OCI-LY7 (cell line): ENCODE measurements at regions not wholly inside any gene's neighbourhood (a gene's known extent, or its start where the extent isn't known, plus 50 kb on each side); places are given as distances from the start of the nearest gene placed in this dataset.

Experiments
- BruUV-seq: library from RNA; stranded (reverse); fragments of 400-500 nt; replicated peaks from 2 replicates; lab custom pipeline; 2021; lab: Mats Ljungman, UMichigan
- CTCF ChIA-PET: fragments of 300-600 bp; sonication (Branson Sonifier 250); formaldehyde crosslinking; loops from one replicate; lab custom pipeline; 2022; ENCODE audit warnings: antibody characterized with exemption; ENCODE audit not compliant: unreplicated experiment; lab: Charles Lee
- POLR2A ChIA-PET: fragments of 300-600 bp; sonication (Branson Sonifier 250); formaldehyde crosslinking; loops from one replicate; lab custom pipeline; 2022; ENCODE audit warnings: antibody characterized with exemption; lab: Charles Lee
- DNase-seq: peaks from one replicate; pipeline ENCODE4 v3.0.0-alpha.2; 2015; ENCODE audit warnings: low spot score
- H2AFZ ChIP-seq: fragments of 200-600 bp; sonication (generic), shearing (Covaris generic); 2 replicates; pipeline ENCODE4 v1.6.1; 2014; ENCODE audit warnings: mild to moderate bottlenecking, antibody characterized with exemption, low read length, moderate library complexity
- H3K27ac ChIP-seq: fragments of 200-600 bp; sonication (generic); 2 replicates; pipeline ENCODE4 v1.5.1; 2014; ENCODE audit warnings: mixed run types, low read depth, mild to moderate bottlenecking, moderate library complexity, low read length, inconsistent platforms; ENCODE audit not compliant: poor library complexity, severe bottlenecking
- H3K36me3 ChIP-seq: fragments of 200-600 bp; sonication (generic); 2 replicates; pipeline ENCODE4 v1.6.1; 2014; ENCODE audit warnings: mild to moderate bottlenecking, antibody characterized with exemption, low read length, moderate library complexity, mixed read lengths; ENCODE audit not compliant: insufficient read depth
- H3K4me1 ChIP-seq: fragments of 200-600 bp; sonication (generic); 2 replicates; pipeline ENCODE4 v1.5.1; 2014; ENCODE audit warnings: mild to moderate bottlenecking, low read length; ENCODE audit not compliant: insufficient read depth, poor library complexity, severe bottlenecking
- H3K4me2 ChIP-seq: fragments of 200-600 bp; sonication (generic); 2 replicates; pipeline ENCODE4 v1.6.1; 2014; ENCODE audit warnings: mild to moderate bottlenecking, low read length
- H3K4me3 ChIP-seq: fragments of 200-600 bp; sonication (generic); 2 replicates; pipeline ENCODE4 v1.5.1; 2014; ENCODE audit warnings: mild to moderate bottlenecking, low read depth, low read length; ENCODE audit not compliant: poor library complexity, severe bottlenecking
- H3K79me2 ChIP-seq: fragments of 200-600 bp; sonication (generic); 2 replicates; pipeline ENCODE4 v1.6.1; 2016; ENCODE audit warnings: low read depth, mild to moderate bottlenecking, low read length, moderate library complexity, mixed read lengths; ENCODE audit not compliant: insufficient read depth
- H3K9me2 ChIP-seq: fragments of 200-600 bp; sonication (generic); 2 replicates; pipeline ENCODE4 v1.6.1; 2016; ENCODE audit warnings: mild to moderate bottlenecking, low read length, mixed read lengths; ENCODE audit not compliant: insufficient read depth
- H3K9me3 ChIP-seq: fragments of 200-600 bp; sonication (generic); 2 replicates; pipeline ENCODE4 v1.6.1; 2014; ENCODE audit warnings: mild to moderate bottlenecking, mixed run types, low read length, mixed read lengths
- H4K20me1 ChIP-seq: fragments of 200-600 bp; sonication (generic); 2 replicates; pipeline ENCODE4 v1.6.1; 2014; ENCODE audit warnings: mild to moderate bottlenecking, antibody characterized with exemption, low read length, moderate library complexity, mixed read lengths; ENCODE audit not compliant: insufficient read depth
- EZH2phosphoT487 ChIP-seq: fragments of 200-600 bp; sonication (generic); IDR thresholded peaks from 2 replicates; pipeline ENCODE4 v1.6.1; 2018; ENCODE audit warnings: low read depth, borderline replicate concordance, mild to moderate bottlenecking, mixed run types, antibody characterized with exemption, low read length, moderate library complexity, mixed read lengths
- intact Hi-C: fragments of 100-400 bp; cut with micrococcal nuclease; formaldehyde crosslinking; loops from one replicate; pipeline ENCODE4 v1.10.0; 2022; ENCODE audit not compliant: unreplicated experiment
- TF ChIP-seq, protein P1 (sequence below): fragments of 200-600 bp; sonication (generic); conservative IDR thresholded peaks from 2 replicates; pipeline ENCODE4 v1.5.1; 2014; ENCODE audit warnings: mild to moderate bottlenecking, antibody characterized with exemption, low read length, moderate library complexity, mixed read lengths

DNA sequence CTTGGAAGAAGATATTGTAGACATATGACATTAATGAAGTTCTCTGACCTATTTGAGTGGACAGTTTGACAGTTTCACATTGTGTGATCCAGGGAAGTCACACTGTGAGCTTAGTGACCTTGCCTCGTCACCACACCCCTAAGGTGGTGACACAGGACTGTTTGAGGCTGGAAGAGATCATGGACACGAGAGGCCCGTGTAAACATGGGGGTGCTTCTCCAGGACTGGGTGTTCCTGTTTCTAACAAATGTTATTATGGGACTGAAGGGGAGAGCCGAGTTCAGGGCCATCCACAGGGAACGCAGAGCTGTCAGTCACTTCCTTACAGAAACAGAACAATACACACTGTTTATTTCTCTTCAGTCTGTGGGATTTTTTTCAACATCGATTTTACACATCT is 96.5 kb upstream of the DNAJC19 start:
- BruUV-seq: no TSS peak
- Histone ChIP-seq H3K4me1 (no peaks in the 10 kb centered on the region), H4K20me1 (no peaks in the 10 kb centered on the region), H3K27ac (no peak overlapping the region), H3K9me3 (no peaks in the 10 kb centered on the region), H3K9me2 (no peaks in the 10 kb centered on the region), H3K4me2 (no peak overlapping the region), H3K79me2 (no peaks in the 10 kb centered on the region), H2AFZ (peak overlapping the region; percentile 17; the same call in 1 of the 2 replicates), H3K4me3 (no peak overlapping the region), H3K36me3 (no peaks in the 10 kb centered on the region)
- TF ChIP-seq EZH2phosphoT487: no peak
- TF ChIP-seq, protein P1, sequence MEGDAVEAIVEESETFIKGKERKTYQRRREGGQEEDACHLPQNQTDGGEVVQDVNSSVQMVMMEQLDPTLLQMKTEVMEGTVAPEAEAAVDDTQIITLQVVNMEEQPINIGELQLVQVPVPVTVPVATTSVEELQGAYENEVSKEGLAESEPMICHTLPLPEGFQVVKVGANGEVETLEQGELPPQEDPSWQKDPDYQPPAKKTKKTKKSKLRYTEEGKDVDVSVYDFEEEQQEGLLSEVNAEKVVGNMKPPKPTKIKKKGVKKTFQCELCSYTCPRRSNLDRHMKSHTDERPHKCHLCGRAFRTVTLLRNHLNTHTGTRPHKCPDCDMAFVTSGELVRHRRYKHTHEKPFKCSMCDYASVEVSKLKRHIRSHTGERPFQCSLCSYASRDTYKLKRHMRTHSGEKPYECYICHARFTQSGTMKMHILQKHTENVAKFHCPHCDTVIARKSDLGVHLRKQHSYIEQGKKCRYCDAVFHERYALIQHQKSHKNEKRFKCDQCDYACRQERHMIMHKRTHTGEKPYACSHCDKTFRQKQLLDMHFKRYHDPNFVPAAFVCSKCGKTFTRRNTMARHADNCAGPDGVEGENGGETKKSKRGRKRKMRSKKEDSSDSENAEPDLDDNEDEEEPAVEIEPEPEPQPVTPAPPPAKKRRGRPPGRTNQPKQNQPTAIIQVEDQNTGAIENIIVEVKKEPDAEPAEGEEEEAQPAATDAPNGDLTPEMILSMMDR: no peak
- no peak for DNase-seq
- intact Hi-C loops: no loop called here
- CTCF ChIA-PET: no interaction called here
- POLR2A ChIA-PET: no interaction called here

DNA sequence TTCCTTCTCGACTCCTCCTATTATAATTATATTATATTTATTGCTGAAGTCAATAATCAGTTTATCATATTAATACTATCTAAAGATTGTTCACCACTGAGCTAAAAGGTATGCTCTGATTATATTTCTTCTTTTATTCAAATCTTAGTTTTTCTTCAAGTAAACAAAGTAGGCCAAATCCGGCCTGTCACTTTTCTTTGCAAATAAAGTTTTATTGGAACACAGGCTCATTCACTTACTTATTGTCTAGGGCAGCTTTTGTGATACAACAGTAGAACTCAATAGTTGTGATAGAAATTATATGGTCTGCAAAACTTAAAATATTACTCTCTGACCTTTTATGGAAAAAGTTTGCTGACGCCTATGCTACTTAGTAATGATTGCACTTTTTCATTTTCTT is 92.4 kb upstream of the DNAJC19 start:
- Histone ChIP-seq H3K36me3 (no peaks in the 10 kb centered on the region), H4K20me1 (no peaks in the 10 kb centered on the region), H3K79me2 (no peaks in the 10 kb centered on the region), H3K4me2 (no peak overlapping the region), H3K9me2 (no peaks in the 10 kb centered on the region), H3K4me1 (no peaks in the 10 kb centered on the region), H3K27ac (no peak overlapping the region), H3K9me3 (no peaks in the 10 kb centered on the region), H3K4me3 (no peak overlapping the region), H2AFZ (no peak overlapping the region)
- POLR2A ChIA-PET: interaction anchor here (0.6 kb wide), 1 partner anchor 342 kb away, joined by 3 read pairs; no protein-coding TSS in a partner anchor
- no peak for TF ChIP-seq EZH2phosphoT487
- TF ChIP-seq, protein P1: no peak
- CTCF ChIA-PET: no interaction called here
- intact Hi-C loops: no loop called here
- BruUV-seq: no TSS peak
- no peak for DNase-seq

DNA sequence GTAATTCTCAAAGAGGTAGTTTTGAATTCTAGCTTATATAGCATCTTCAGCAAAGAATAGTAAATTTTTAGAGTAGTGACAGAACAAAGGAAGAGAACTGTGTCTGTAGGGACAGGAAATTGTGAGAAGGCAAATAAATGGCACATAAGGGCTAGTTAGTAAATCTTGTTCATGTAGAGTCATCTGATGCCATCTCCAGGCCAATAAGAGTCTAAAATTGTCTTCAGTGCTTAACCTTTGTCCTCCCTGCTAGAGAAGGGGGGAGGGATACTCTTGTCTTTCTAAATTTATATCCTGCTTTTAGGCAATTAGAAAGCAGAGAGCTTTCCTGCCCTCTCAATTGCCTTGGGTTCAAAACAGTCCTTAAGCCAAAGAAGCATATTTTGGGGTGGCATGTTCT is 87.0 kb upstream of the DNAJC19 start:
- H3K27ac ChIP-seq: no peak overlapping the region
- POLR2A ChIA-PET: no interaction called here
- no TSS peak for BruUV-seq

More for the DNA sequence above, 87.0 kb upstream of the DNAJC19 start:
- H3K4me1 ChIP-seq: no peaks in the 10 kb centered on the region
- no peaks in the 10 kb centered on the region for H4K20me1 ChIP-seq
- TF ChIP-seq, protein P1: no peak
- no peak for TF ChIP-seq EZH2phosphoT487
- no peak overlapping the region for H3K4me3 ChIP-seq
- H3K9me3 ChIP-seq: no peaks in the 10 kb centered on the region
- no peaks in the 10 kb centered on the region for H3K79me2 ChIP-seq
- no peaks in the 10 kb centered on the region for H3K36me3 ChIP-seq
- H3K9me2 ChIP-seq: no peaks in the 10 kb centered on the region
- no peak for DNase-seq
- CTCF ChIA-PET: interaction anchor here (0.6 kb wide), 1 partner anchor 383 kb away, joined by 3 read pairs; no protein-coding TSS in a partner anchor
- no peak overlapping the region for H2AFZ ChIP-seq
- no peak overlapping the region for H3K4me2 ChIP-seq
- intact Hi-C loops: no loop called here
